ENCODE measurements at regions not wholly inside any gene's neighbourhood (a gene's known extent, or its start where the extent isn't known, plus 50 kb on each side); places are given as distances from the start of the nearest gene placed in this dataset.

GRCh38 chr6:9197726-9198125, 762.4 kb upstream of the SLC35B3 start:
- no peaks in the 10 kb centered on the region for H3K27me3 ChIP-seq (ENCODE audit: control insufficient read depth in 3 of 3, insufficient read depth in 3 of 3, low read length in 2 of 3)
- H3K27ac ChIP-seq (ENCODE audit: low read depth in 1 of 2, low read length in 1 of 2) = no peak overlapping the region
- no peaks in the 10 kb centered on the region for H3K4me1 ChIP-seq (ENCODE audit: control insufficient read depth in 5 of 5, insufficient read depth in 5 of 5, low read length in 5 of 5)
- H3K36me3 ChIP-seq (ENCODE audit: control insufficient read depth in 4 of 4, insufficient read depth in 4 of 4, low read length in 4 of 4) = no peaks in the 10 kb centered on the region
- no peak for ATAC-seq (ENCODE audit: insufficient read depth, low FRiP score)
- no peak for DNase-seq
- TF ChIP-seq CTCF (IDR thresholded peaks at IDR 0.05; ENCODE audit: control extremely low read depth, extremely low read depth) = no peak
- no peaks in the 10 kb centered on the region for H3K9me3 ChIP-seq (ENCODE audit: control insufficient read depth in 4 of 4, insufficient read depth in 3 of 4, low read length in 3 of 4)
- H3K9ac ChIP-seq (ENCODE audit: insufficient read depth in 1 of 2, low read length in 2 of 2) = no peak overlapping the region
- no peak overlapping the region for H3K4me3 ChIP-seq
- 86 to 90% methylated on average over 3 of the region's 3 CpGs for WGBS, 2 donors

- Histone ChIP-seq H3K4me3 (no peak overlapping the region), H3K36me3 (ENCODE audit: control insufficient read depth in 4 of 4, insufficient read depth in 4 of 4, low read length in 4 of 4) (no peaks in the 10 kb centered on the region), H3K9ac (ENCODE audit: insufficient read depth in 1 of 2, low read length in 2 of 2) (no peak overlapping the region), H3K9me3 (ENCODE audit: control insufficient read depth in 4 of 4, insufficient read depth in 3 of 4, low read length in 3 of 4) (no peaks in the 10 kb centered on the region), H3K27me3 (ENCODE audit: control insufficient read depth in 3 of 3, insufficient read depth in 3 of 3, low read length in 2 of 3) (no peaks in the 10 kb centered on the region), H3K27ac (ENCODE audit: low read depth in 1 of 2, low read length in 1 of 2) (no peak overlapping the region), H3K4me1 (ENCODE audit: control insufficient read depth in 5 of 5, insufficient read depth in 5 of 5, low read length in 5 of 5) (no peaks in the 10 kb centered on the region)
- ATAC-seq (ENCODE audit: insufficient read depth, low FRiP score) = no peak
- no peak for TF ChIP-seq CTCF (IDR thresholded peaks at IDR 0.05; ENCODE audit: control extremely low read depth, extremely low read depth)
- 73 to 74% methylated on average over 1 of the region's 1 CpG for WGBS, 2 donors
- DNase-seq = no peak
These were observed 760.0 kb upstream of the SLC35B3 start for GRCh38 chr6:9195322-9195721.

GRCh38 chr6:9192405-9192909, 757.1 kb upstream of the SLC35B3 start:
- WGBS, 2 donors = 85 to 93% methylated on average over 4 of the region's 4 CpGs
- Histone ChIP-seq H3K4me1 (ENCODE audit: control insufficient read depth in 5 of 5, insufficient read depth in 5 of 5, low read length in 5 of 5) (no peaks in the 10 kb centered on the region), H3K9me3 (ENCODE audit: control insufficient read depth in 4 of 4, insufficient read depth in 3 of 4, low read length in 3 of 4) (peaks cover 0 to 2% (median 0%) of the 10 kb centered on the region in 4 donors), H3K4me3 (no peak overlapping the region), H3K27me3 (ENCODE audit: control insufficient read depth in 3 of 3, insufficient read depth in 3 of 3, low read length in 2 of 3) (no peaks in the 10 kb centered on the region), H3K27ac (ENCODE audit: low read depth in 1 of 2, low read length in 1 of 2) (no peak overlapping the region), H3K9ac (ENCODE audit: insufficient read depth in 1 of 2, low read length in 2 of 2) (no peak overlapping the region), H3K36me3 (ENCODE audit: control insufficient read depth in 4 of 4, insufficient read depth in 4 of 4, low read length in 4 of 4) (no peaks in the 10 kb centered on the region)
- no peak for DNase-seq
- no peak for TF ChIP-seq CTCF (IDR thresholded peaks at IDR 0.05; ENCODE audit: control extremely low read depth, extremely low read depth)
- no peak for ATAC-seq (ENCODE audit: insufficient read depth, low FRiP score)

- Histone ChIP-seq H3K4me1 (ENCODE audit: control insufficient read depth in 5 of 5, insufficient read depth in 5 of 5, low read length in 5 of 5) (no peaks in the 10 kb centered on the region), H3K27ac (ENCODE audit: low read depth in 1 of 2, low read length in 1 of 2) (no peak overlapping the region), H3K36me3 (ENCODE audit: control insufficient read depth in 4 of 4, insufficient read depth in 4 of 4, low read length in 4 of 4) (no peaks in the 10 kb centered on the region), H3K9me3 (ENCODE audit: control insufficient read depth in 4 of 4, insufficient read depth in 3 of 4, low read length in 3 of 4) (peaks cover 0 to 2% (median 0%) of the 10 kb centered on the region in 4 donors), H3K4me3 (no peak overlapping the region), H3K9ac (ENCODE audit: insufficient read depth in 1 of 2, low read length in 2 of 2) (no peak overlapping the region), H3K27me3 (ENCODE audit: control insufficient read depth in 3 of 3, insufficient read depth in 3 of 3, low read length in 2 of 3) (no peaks in the 10 kb centered on the region)
- no peak for TF ChIP-seq CTCF (IDR thresholded peaks at IDR 0.05; ENCODE audit: control extremely low read depth, extremely low read depth)
- no peak for ATAC-seq (ENCODE audit: insufficient read depth, low FRiP score)
- no peak for DNase-seq
These were observed 750.8 kb upstream of the SLC35B3 start for GRCh38 chr6:9186148-9186547.
